Ectodermal cell (in vitro differentiated cells): ENCODE measurements at regions not wholly inside any gene's neighbourhood (a gene's known extent, or its start where the extent isn't known, plus 50 kb on each side); places are given as distances from the start of the nearest gene placed in this dataset.

ENCODE experiments used
- H3K27ac ChIP-seq: 2 replicates; pipeline ENCODE4 v1.7.0; 2013; ENCODE audit warnings: mild to moderate bottlenecking, low read depth, low read length; ENCODE audit not compliant: insufficient read depth, poor library complexity, severe bottlenecking
- H3K27me3 ChIP-seq: 2 replicates; pipeline ENCODE4 v1.7.0; 2013; ENCODE audit warnings: mild to moderate bottlenecking, low read length; ENCODE audit not compliant: insufficient read depth, control insufficient read depth, poor library complexity, severe bottlenecking
- H3K36me3 ChIP-seq: one replicate; pipeline ENCODE4 v1.7.0; 2013; ENCODE audit warnings: low read length; ENCODE audit not compliant: control insufficient read depth, insufficient read depth
- H3K4me1 ChIP-seq: one replicate; pipeline ENCODE4 v1.7.0; 2013; ENCODE audit warnings: low read length; ENCODE audit not compliant: control insufficient read depth, insufficient read depth
- H3K4me3 ChIP-seq: 2 replicates; pipeline ENCODE4 v1.7.0; 2013; ENCODE audit warnings: low read depth, low read length, control low read depth; ENCODE audit not compliant: insufficient read depth
- H3K9me3 ChIP-seq: 2 replicates; pipeline ENCODE4 v1.7.0; 2013; ENCODE audit warnings: mild to moderate bottlenecking, low read length, moderate library complexity; ENCODE audit not compliant: control insufficient read depth
- WGBS, 2 experiments: methylation state at CpG; one replicate each; pipeline ENCODE4 v1.1.7; 2013; ENCODE audit warnings: missing lambda C conversion rate in 2 of 2; 5-methylcytosine and 5-hydroxymethylcytosine counted together

DNA sequence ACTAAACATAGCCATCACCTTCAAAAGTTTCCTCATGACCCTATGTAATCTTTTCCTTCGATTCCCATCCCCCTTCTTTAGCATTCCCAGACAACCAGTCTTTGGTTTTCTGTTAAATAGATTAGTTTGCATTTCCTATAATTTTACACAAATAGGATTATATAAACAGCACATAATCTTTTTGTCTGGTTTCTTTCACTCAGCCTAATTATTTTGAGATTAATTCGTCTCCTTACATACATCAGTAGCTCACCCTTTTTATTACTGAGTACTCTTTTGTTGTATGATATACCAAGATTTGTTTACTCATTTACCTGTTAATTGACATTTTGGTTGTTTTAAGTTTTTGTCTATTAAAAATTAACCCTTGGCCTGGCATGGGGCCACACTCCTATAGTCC is 354.7 kb upstream of the CHRM2 start:
- Histone ChIP-seq H3K27ac (no peak overlapping the region), H3K4me3 (no peak overlapping the region), H3K27me3 (no peaks in the 10 kb centered on the region), H3K9me3 (no peaks in the 10 kb centered on the region), H3K36me3 (no peaks in the 10 kb centered on the region), H3K4me1 (peaks cover 6% of the 10 kb centered on the region)
- WGBS, 2 experiments, result 100% methylated on average over 1 to 2 of the region's 2 CpGs

DNA sequence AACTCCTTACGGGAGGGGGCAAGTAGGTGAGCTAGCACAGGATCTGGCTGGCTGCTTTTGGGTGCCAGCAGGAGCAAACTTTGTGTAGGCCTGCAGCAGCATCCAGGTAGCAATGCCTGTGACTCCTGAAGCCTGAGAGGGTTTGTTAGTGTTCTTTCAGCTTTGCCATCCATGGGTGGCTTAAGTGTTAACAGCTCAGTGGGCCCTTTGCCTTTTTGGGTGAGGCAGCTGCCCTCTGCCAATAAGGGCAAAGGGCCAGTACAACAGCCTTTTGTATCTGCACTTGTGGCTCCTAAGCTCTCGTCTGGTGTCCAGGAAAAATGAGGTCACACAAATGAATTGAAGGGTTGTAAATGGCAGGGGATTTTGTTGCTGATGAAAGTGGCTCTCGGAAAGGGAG is 359.0 kb upstream of the CHRM2 start:
- WGBS, 2 experiments, result 89 to 91% methylated on average over 3 of the region's 3 CpGs
- Histone ChIP-seq H3K27me3 (no peaks in the 10 kb centered on the region), H3K4me1 (peaks cover under 1% of the 10 kb centered on the region), H3K27ac (no peak overlapping the region), H3K9me3 (no peaks in the 10 kb centered on the region), H3K4me3 (no peak overlapping the region), H3K36me3 (no peaks in the 10 kb centered on the region)

DNA sequence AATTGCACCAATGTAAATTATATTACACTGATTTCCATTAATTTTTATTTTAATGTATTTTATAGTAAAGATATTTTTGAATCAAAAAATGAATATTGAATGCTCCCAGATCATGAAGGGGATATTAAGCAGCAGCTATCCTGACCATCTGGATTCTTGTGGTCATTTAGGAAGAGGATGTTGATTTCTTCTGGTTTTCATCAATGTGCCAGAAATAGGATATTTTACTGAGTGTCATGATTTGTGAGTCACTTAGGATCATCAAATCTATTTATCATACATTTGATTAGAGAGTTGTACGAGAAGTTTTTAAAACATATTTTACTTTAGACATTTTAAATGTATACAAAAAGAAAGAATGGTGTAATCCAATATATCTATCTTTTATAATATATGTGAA is 366.3 kb upstream of the CHRM2 start:
- Histone ChIP-seq H3K9me3 (no peaks in the 10 kb centered on the region), H3K27me3 (no peaks in the 10 kb centered on the region), H3K4me1 (no peaks in the 10 kb centered on the region), H3K27ac (no peak overlapping the region), H3K36me3 (no peaks in the 10 kb centered on the region), H3K4me3 (no peak overlapping the region)
- no CpG with 5 or more reads among the region's 1 CpG for WGBS, 2 experiments

DNA sequence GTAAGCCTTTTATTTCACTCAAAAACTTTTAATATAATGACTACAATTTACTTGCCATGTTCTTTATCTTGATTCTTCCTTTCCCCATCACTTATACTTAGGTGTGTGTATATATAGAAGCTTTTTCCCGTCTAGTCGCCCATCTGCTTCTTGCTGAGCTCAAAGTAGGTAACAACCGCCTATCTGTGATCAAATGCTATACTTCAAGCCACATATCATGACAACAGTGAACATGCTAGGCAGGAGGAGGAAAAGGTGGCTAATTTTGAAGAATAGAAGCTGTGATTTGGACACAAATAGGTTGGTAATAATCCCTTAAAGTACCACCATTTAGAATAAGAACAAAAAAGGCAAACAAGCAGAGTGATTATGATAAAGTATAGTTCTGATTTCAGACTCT is 367.3 kb upstream of the CHRM2 start:
- H3K36me3 ChIP-seq, result no peaks in the 10 kb centered on the region
- WGBS, 2 experiments, result 90% methylated on average over 2 of the region's 3 CpGs; no CpG with 5 or more reads in 1 of the 2 experiments
- H3K4me3 ChIP-seq, result no peak overlapping the region
- H3K27ac ChIP-seq, result no peak overlapping the region
- H3K4me1 ChIP-seq, result no peaks in the 10 kb centered on the region
- H3K9me3 ChIP-seq, result no peaks in the 10 kb centered on the region
- H3K27me3 ChIP-seq, result no peaks in the 10 kb centered on the region

DNA sequence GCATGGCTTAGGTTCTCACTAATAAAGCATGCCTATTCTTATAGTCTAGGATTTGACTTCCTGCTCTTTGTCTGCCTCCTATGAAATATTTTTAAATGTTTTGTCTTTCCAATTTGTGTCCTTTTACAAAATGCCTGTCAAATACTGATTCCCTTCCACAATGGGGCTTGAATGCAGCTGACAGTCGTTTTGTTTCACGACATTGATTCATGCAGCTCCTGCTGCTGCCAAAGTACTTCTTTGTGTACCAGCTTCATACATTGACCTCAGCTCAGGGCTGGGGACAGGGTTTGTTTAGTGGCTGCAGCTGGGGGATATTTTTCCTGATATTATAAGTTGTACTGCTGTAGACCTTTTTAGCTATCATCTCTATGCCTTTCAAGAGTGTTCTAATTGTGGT is 371.9 kb upstream of the CHRM2 start:
- no peak overlapping the region for H3K27ac ChIP-seq

DNA sequence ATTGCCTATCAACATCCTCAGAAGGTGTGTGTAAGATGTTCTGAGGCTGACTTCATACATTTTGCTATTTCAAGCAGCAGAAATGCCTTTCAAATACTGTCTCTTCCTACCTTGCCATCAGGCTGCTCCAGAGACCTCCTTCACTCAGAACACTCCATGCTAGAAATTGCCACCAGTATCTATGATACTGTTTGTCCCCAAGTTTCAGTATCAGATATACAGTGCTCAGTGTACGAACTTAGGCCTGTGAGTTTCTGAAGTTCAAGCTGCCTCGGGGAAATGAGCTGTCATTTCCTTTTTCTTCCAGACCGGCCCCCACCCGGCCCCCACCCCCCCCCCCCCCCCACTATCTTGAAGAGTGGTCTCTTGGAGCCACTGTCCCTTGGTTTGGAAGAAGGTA is 373.4 kb upstream of the CHRM2 start:
- no peak overlapping the region for H3K27ac ChIP-seq
- no peaks in the 10 kb centered on the region for H3K9me3 ChIP-seq
- H3K4me3 ChIP-seq, result no peak overlapping the region
- no peaks in the 10 kb centered on the region for H3K27me3 ChIP-seq
- H3K4me1 ChIP-seq, result no peaks in the 10 kb centered on the region
- WGBS, 2 experiments, result 88 to 100% methylated on average over 1 to 2 of the region's 4 CpGs
- H3K36me3 ChIP-seq, result no peaks in the 10 kb centered on the region

More for the DNA sequence above, 371.9 kb upstream of the CHRM2 start:
- 20 to 25% methylated on average over 2 of the region's 2 CpGs for WGBS, 2 experiments
- Histone ChIP-seq H3K9me3 (no peaks in the 10 kb centered on the region), H3K36me3 (no peaks in the 10 kb centered on the region), H3K27me3 (no peaks in the 10 kb centered on the region), H3K4me1 (no peaks in the 10 kb centered on the region), H3K4me3 (no peak overlapping the region)

DNA sequence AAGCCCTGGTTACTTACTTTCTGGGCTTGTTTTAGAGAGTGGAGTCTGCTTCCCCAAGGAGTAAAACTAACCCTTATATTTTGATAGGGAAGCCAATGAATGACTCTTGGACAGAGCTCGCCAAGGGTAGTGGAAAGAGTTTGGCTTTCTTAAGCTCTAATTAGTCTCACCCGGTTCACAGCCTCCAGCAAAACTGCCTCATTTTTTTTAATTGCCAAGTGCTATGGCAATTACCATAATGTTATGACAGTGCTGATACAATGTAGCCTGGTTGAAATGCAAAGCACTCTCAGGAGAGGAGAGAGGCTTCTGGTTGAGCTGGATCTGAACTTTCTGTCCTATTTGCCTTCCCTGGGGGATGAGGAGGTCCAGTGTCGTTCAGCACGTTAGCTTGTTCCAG is 376.1 kb upstream of the CHRM2 start:
- H3K4me1 ChIP-seq, result no peaks in the 10 kb centered on the region
- no peak overlapping the region for H3K27ac ChIP-seq
- no peaks in the 10 kb centered on the region for H3K9me3 ChIP-seq
- H3K27me3 ChIP-seq, result no peaks in the 10 kb centered on the region
- H3K36me3 ChIP-seq, result no peaks in the 10 kb centered on the region
- no peak overlapping the region for H3K4me3 ChIP-seq
- WGBS, 2 experiments, result 91 to 92% methylated on average over 4 of the region's 4 CpGs

DNA sequence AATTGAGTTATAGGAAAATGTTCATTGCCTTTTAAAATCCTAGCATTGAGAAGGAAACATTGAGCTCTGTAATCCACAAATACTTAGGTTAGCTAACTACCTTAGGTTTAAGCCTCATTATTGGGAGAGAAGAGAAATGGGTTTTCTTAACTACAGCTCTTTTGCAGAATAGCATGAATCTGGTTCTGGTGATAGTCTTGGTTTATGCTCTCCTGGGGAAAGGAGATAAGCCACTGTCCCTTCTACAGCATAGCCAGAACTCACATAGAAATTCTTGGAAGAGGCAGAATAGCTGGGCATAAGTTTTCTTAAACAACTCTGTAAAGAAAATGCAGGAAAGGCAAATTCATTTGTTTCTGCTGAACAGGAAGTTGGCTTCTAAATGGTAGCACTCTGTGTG is 378.6 kb upstream of the CHRM2 start:
- H3K9me3 ChIP-seq, result no peaks in the 10 kb centered on the region
- no peaks in the 10 kb centered on the region for H3K4me1 ChIP-seq
- no peaks in the 10 kb centered on the region for H3K36me3 ChIP-seq
- no peak overlapping the region for H3K27ac ChIP-seq
- H3K27me3 ChIP-seq, result no peaks in the 10 kb centered on the region
- no peak overlapping the region for H3K4me3 ChIP-seq

DNA sequence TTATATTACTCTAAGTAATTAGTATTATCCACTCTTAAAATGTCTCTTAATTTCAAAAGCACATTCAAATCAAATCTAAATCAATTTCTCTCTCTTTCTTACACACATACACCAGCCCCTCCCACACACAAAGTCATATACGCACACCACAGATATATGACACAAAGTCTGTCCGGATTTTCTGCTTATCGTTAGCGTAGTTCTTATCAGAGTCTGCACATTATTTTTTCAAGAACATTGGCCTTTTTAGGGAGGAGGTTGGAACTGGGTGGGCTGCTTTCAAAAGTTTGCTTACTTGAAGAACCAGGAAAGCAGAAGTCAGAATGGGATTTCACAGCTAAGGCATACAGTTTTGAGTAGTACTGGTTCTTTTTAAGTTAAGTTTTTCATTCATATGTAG is 387.6 kb upstream of the CHRM2 start:
- no peaks in the 10 kb centered on the region for H3K36me3 ChIP-seq
- WGBS, 2 experiments, result 72 to 75% methylated on average over 4 of the region's 4 CpGs
- no peaks in the 10 kb centered on the region for H3K9me3 ChIP-seq
- peaks cover 6% of the 10 kb centered on the region for H3K4me1 ChIP-seq
- H3K27ac ChIP-seq, result no peak overlapping the region
- no peak overlapping the region for H3K4me3 ChIP-seq
- H3K27me3 ChIP-seq, result no peaks in the 10 kb centered on the region

DNA sequence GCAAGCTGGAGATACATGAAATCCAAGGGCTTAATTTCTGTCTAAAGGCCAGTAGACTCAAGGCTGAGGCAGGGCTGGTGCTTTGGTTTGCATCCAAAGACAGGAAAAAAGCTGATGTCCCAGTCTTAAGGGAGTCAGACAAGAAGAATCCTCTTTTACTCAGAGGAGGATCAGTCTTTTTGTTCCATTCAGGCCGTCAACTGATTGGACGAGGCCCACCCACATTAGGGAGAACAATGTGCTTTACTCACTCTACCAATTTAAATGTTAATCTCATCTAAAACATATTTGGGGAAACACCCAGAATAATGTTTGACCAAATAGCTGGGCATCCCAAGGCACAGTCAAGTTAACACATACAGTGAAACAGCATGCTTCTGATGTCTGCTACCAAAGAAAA is 388.5 kb upstream of the CHRM2 start:
- no peak overlapping the region for H3K27ac ChIP-seq
- H3K9me3 ChIP-seq, result no peaks in the 10 kb centered on the region
- H3K36me3 ChIP-seq, result no peaks in the 10 kb centered on the region
- H3K27me3 ChIP-seq, result no peaks in the 10 kb centered on the region
- H3K4me3 ChIP-seq, result no peak overlapping the region
- H3K4me1 ChIP-seq, result peaks cover 6% of the 10 kb centered on the region
- WGBS, 2 experiments, result 45 to 50% methylated on average over 2 of the region's 2 CpGs

DNA sequence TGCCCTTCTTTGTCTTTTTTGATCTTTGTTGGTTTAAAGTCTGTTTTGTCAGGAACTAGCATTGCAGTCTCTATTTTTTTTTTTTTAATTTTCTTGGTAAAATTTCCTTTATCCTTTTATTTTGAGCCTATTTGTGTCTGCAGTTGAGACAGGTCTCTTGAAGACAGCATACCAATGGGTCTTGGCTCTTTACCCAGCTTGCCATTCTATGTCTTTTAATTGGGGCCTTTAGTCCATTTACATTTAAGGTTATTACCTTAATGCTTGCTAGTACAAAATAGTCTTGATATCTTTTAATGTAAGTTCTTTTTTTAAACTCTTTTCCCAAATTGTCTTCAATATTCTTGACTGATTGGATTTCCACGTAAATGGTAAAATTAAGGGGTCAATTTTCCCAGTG is 398.3 kb upstream of the CHRM2 start:
- H3K4me3 ChIP-seq, result no peak overlapping the region
- H3K36me3 ChIP-seq, result no peaks in the 10 kb centered on the region
- no peak overlapping the region for H3K27ac ChIP-seq
- no CpG with 5 or more reads among the region's 1 CpG for WGBS, 2 experiments
- no peaks in the 10 kb centered on the region for H3K27me3 ChIP-seq
- H3K9me3 ChIP-seq, result peaks cover 3% of the 10 kb centered on the region
- no peaks in the 10 kb centered on the region for H3K4me1 ChIP-seq
